Natural killer cell (primary cell): ENCODE measurements at regions not wholly inside any gene's neighbourhood (a gene's known extent, or its start where the extent isn't known, plus 50 kb on each side); places are given as distances from the start of the nearest gene placed in this dataset.
"Not testable (repeated sequence)": the region's sequence is repeated elsewhere in the genome, so short reads cannot be mapped to it uniquely, and the experiment has no call there.

Experiments
- ATAC-seq, 3 donors: fragments of 150-1000 bp in 2 of 3; fragments of 200-7000 bp in 1 of 3; cut with Tn5 transposase; 1 replicate in 1 of 3; 2 replicates in 2 of 3; pipeline ENCODE4 v1.10.0; 2021; ENCODE audit warnings: mild to moderate bottlenecking in 2 of 3, moderate library complexity in 2 of 3
- DNase-seq, 2 donors: peaks; one replicate each; pipeline versions ENCODE4 v3.0.0 to v3.0.0-alpha.2; 2013 to 2021; ENCODE audit warnings: mixed read lengths in 1 of 2
- H3K27ac ChIP-seq: one replicate; pipeline ENCODE4 v1.5.1; 2013; ENCODE audit warnings: mild to moderate bottlenecking, low read length
- H3K27me3 ChIP-seq: one replicate; pipeline ENCODE4 v1.6.1; 2013; ENCODE audit warnings: low read length; ENCODE audit not compliant: control insufficient read depth, insufficient read depth
- H3K36me3 ChIP-seq: one replicate; pipeline ENCODE4 v1.6.1; 2013; ENCODE audit warnings: low read length; ENCODE audit not compliant: control insufficient read depth, insufficient read depth
- H3K4me1 ChIP-seq: one replicate; pipeline ENCODE4 v1.6.1; 2013; ENCODE audit warnings: low read length; ENCODE audit not compliant: control insufficient read depth, insufficient read depth
- H3K4me3 ChIP-seq: one replicate; pipeline ENCODE4 v1.5.1; 2013; ENCODE audit warnings: low read length
- H3K9me3 ChIP-seq: one replicate; pipeline ENCODE4 v1.6.1; 2013; ENCODE audit warnings: low read length; ENCODE audit not compliant: control insufficient read depth, insufficient read depth
- H3K27ac Mint-ChIP-seq, 2 donors: one replicate each; pipeline ENCODE4 v1.8.0; 2022; ENCODE audit warnings: mild to moderate bottlenecking in 2 of 2, mixed read lengths in 2 of 2, moderate library complexity in 1 of 2
- H3K27me3 Mint-ChIP-seq, 2 donors: one replicate each; pipeline ENCODE4 v1.8.0; 2022; ENCODE audit warnings: low read depth in 2 of 2, mixed read lengths in 2 of 2
- H3K36me3 Mint-ChIP-seq: one replicate; pipeline ENCODE4 v1.8.0; 2022; ENCODE audit warnings: mixed read lengths
- H3K4me1 Mint-ChIP-seq, 2 donors: one replicate each; pipeline ENCODE4 v1.8.0; 2022; ENCODE audit warnings: mixed read lengths in 2 of 2
- H3K4me3 Mint-ChIP-seq: one replicate; pipeline ENCODE4 v1.8.0; 2022; ENCODE audit warnings: mild to moderate bottlenecking, moderate library complexity, mixed read lengths
- H3K9me3 Mint-ChIP-seq, 2 donors: one replicate each; pipeline ENCODE4 v1.8.0; 2022; ENCODE audit warnings: mixed read lengths in 2 of 2
- WGBS: methylation state at CpG from one replicate; pipeline ENCODE4 v1.1.7; 2013; ENCODE audit warnings: missing lambda C conversion rate; ENCODE audit not compliant: insufficient coverage; 5-methylcytosine and 5-hydroxymethylcytosine counted together
- intact Hi-C: fragments of 100-400 bp; cut with micrococcal nuclease; formaldehyde crosslinking; loops from one replicate; pipeline ENCODE4 v1.14.2; 2022
- TF ChIP-seq, protein P1 (sequence below): fragments of 200-600 bp; IDR thresholded peaks from one replicate; pipeline ENCODE4 v1.8.0; 2022; ENCODE audit warnings: antibody characterized with exemption

DNA sequence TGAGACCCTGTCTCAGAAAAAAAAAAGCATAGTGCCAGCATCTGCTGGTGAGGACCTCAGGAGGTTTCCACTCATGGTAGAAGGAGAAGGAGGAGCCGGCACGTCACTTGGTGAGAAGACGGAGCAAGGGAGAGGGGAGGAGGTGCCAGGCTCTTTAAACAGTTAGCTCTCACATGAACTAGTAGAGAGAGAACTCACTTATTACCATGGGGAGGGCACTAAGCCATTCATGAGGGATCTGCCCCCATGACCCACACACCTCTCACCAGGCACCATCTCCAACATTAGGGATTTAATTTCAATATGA is 62.9 kb upstream of the VKORC1L1 start:
- peaks cover 0 to 2% of the 10 kb centered on the region in 2 donors for H3K27me3 Mint-ChIP-seq
- H3K27ac Mint-ChIP-seq: no peak overlapping the region
- Histone ChIP-seq H3K9me3 (no peaks in the 10 kb centered on the region), H3K27ac (no peak overlapping the region), H3K4me1 (no peaks in the 10 kb centered on the region), H3K36me3 (no peaks in the 10 kb centered on the region), H3K4me3 (no peak overlapping the region), H3K27me3 (no peaks in the 10 kb centered on the region)
- H3K4me3 Mint-ChIP-seq: no peak overlapping the region
- no peak for ATAC-seq
- H3K36me3 Mint-ChIP-seq: no peaks in the 10 kb centered on the region
- intact Hi-C loops: no loop called here
- TF ChIP-seq, protein P1, sequence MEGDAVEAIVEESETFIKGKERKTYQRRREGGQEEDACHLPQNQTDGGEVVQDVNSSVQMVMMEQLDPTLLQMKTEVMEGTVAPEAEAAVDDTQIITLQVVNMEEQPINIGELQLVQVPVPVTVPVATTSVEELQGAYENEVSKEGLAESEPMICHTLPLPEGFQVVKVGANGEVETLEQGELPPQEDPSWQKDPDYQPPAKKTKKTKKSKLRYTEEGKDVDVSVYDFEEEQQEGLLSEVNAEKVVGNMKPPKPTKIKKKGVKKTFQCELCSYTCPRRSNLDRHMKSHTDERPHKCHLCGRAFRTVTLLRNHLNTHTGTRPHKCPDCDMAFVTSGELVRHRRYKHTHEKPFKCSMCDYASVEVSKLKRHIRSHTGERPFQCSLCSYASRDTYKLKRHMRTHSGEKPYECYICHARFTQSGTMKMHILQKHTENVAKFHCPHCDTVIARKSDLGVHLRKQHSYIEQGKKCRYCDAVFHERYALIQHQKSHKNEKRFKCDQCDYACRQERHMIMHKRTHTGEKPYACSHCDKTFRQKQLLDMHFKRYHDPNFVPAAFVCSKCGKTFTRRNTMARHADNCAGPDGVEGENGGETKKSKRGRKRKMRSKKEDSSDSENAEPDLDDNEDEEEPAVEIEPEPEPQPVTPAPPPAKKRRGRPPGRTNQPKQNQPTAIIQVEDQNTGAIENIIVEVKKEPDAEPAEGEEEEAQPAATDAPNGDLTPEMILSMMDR: no peak
- no peaks in the 10 kb centered on the region for H3K4me1 Mint-ChIP-seq
- H3K9me3 Mint-ChIP-seq: no peaks in the 10 kb centered on the region
- no peak for DNase-seq
- 87% methylated on average over 3 of the region's 3 CpGs for WGBS

DNA sequence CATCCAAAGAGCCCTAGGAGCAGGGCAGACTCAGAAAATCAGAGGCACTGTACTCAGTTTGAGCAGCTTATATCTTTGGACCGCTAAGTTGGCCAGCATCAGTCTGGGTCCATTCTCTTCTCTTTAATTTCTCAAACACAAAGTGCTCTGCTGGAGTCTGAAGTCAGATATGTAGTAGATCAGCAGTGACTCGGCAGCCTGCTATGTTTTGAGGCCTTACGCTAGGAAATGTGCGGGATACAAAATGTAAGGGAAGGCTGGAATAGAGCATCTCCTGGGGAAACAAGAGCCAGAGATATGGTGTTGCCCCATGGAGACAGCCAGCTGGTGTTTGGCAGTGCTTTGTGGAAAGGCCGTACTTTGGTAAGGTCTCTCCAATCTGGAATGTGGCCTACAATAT is 60.6 kb upstream of the VKORC1L1 start:
- no peak overlapping the region for H3K27ac Mint-ChIP-seq
- no peak overlapping the region for H3K4me3 Mint-ChIP-seq
- 91% methylated on average over 5 of the region's 5 CpGs for WGBS
- H3K4me1 Mint-ChIP-seq: no peaks in the 10 kb centered on the region
- Histone ChIP-seq H3K36me3 (no peaks in the 10 kb centered on the region), H3K27ac (no peak overlapping the region), H3K27me3 (no peaks in the 10 kb centered on the region), H3K9me3 (no peaks in the 10 kb centered on the region), H3K4me3 (no peak overlapping the region), H3K4me1 (no peaks in the 10 kb centered on the region)
- TF ChIP-seq, protein P1: no peak
- H3K36me3 Mint-ChIP-seq: no peaks in the 10 kb centered on the region
- no peaks in the 10 kb centered on the region for H3K9me3 Mint-ChIP-seq
- ATAC-seq: no peak
- no peak for DNase-seq
- intact Hi-C loops: no loop called here
- H3K27me3 Mint-ChIP-seq: peaks cover 0 to 2% of the 10 kb centered on the region in 2 donors

DNA sequence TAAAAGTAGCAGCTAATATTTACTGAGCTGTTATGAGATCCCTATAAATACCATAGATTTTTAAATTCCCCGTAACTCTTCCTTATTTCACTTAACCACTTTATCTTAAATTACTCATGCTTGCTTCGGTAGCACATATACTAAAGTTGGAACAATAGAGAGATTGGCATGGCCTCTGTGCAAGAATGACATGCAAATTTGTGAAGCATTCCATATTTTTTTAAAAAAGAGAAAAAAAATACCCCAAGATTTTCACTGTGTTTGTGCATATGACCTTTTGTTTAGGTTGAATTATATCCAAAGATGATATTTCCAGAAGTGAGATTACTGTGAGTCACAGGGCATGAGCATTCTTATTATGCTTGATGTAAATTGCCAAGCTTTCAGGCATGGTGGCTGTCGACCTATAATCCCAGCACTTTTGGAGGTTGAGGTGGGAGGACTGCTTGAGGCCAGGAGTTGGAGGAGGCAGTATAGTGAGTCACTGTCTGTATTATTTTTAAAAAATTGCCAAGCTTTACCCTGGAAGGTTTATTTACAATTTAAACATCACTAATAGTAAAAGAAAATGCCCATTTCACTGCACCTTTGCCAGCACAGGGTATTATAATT is 58.2 kb upstream of the VKORC1L1 start:
- H3K36me3 ChIP-seq, H3K27me3 Mint-ChIP-seq, H3K27ac ChIP-seq, H3K4me1 Mint-ChIP-seq, H3K36me3 Mint-ChIP-seq, H3K27me3 ChIP-seq, H3K27ac Mint-ChIP-seq, H3K9me3 ChIP-seq, intact Hi-C loops, H3K4me3 ChIP-seq, ATAC-seq, H3K9me3 Mint-ChIP-seq, H3K4me1 ChIP-seq, H3K4me3 Mint-ChIP-seq, DNase-seq: not testable (repeated sequence)
- 80% methylated on average over 1 of the region's 3 CpGs for WGBS

DNA sequence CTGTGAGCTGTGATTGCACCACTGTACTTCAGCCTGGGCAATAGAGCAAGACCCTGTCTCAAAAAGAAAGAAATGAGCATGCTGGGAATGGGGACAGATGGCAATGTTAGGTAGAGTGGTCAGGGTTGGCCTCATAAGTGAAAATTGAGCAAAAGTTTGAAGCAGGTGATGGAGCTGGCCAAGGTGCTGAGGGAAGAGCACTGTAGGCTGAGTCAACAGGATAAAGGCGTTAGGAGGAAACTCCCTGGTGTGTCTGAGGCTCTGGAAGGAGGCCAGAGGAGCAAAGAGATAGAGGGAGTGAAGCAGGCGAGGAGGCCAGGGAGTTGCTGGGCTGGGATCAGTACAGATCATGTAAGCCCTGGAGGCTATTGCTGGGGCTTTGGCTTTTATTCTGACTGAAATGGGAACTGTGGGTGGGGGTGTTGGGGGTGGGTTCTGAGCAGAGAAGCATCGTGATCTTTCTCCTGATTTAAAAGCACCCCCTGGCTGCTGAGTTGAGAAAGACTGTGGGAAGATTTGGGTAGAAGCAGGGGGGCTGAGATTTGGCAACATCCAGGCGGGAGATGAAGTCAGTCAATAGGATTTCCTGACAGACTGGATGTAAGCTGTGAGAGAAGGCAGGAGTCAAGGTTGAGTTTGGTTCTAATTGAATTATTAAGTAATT is 52.5 kb upstream of the VKORC1L1 start:
- no peaks in the 10 kb centered on the region for H3K4me1 ChIP-seq
- Mint-ChIP-seq H3K27ac (no peak overlapping the region), H3K4me1 (no peaks in the 10 kb centered on the region), H3K27me3 (no peaks in the 10 kb centered on the region), H3K9me3 (no peaks in the 10 kb centered on the region), H3K4me3 (no peak overlapping the region), H3K36me3 (no peaks in the 10 kb centered on the region)
- DNase-seq (no peak), ATAC-seq (no peak)
- H3K9me3 ChIP-seq: no peaks in the 10 kb centered on the region
- no peaks in the 10 kb centered on the region for H3K36me3 ChIP-seq
- WGBS: 60% methylated on average over 4 of the region's 4 CpGs
- intact Hi-C loops: no loop called here
- no peak overlapping the region for H3K4me3 ChIP-seq
- TF ChIP-seq, protein P1: no peak
- no peak overlapping the region for H3K27ac ChIP-seq
- H3K27me3 ChIP-seq: no peaks in the 10 kb centered on the region
